GM21515 (cell line): ENCODE measurements at regions not wholly inside any gene's neighbourhood (a gene's known extent, or its start where the extent isn't known, plus 50 kb on each side); places are given as distances from the start of the nearest gene placed in this dataset.

Source experiments
- ATAC-seq: cut with Tn5 transposase; IDR thresholded peaks from one replicate; pipeline ENCODE4 v1.9.1; 2021; ENCODE audit not compliant: unreplicated experiment

- no peak for ATAC-seq
Measured at GRCh38 chr18:41269294-41269693, 685.7 kb upstream of the PIK3C3 start.

GRCh38 chr18:41268271-41268670 lies 686.8 kb upstream of the PIK3C3 start:
- no peak for ATAC-seq

- ATAC-seq: no peak
Measured at GRCh38 chr18:41266616-41267015, 688.4 kb upstream of the PIK3C3 start.

- ATAC-seq: no peak
Measured at GRCh38 chr18:41266204-41266603, 688.8 kb upstream of the PIK3C3 start.

GRCh38 chr18:41265047-41265446 lies 690.0 kb upstream of the PIK3C3 start:
- no peak for ATAC-seq

GRCh38 chr18:41263956-41264355 lies 691.1 kb upstream of the PIK3C3 start:
- ATAC-seq: no peak

- no peak for ATAC-seq
Measured at GRCh38 chr18:41262688-41263087, 692.3 kb upstream of the PIK3C3 start.

- ATAC-seq: no peak
Measured at GRCh38 chr18:41244591-41245037, 710.4 kb upstream of the PIK3C3 start.

GRCh38 chr18:41237317-41237716 lies 717.7 kb upstream of the PIK3C3 start:
- ATAC-seq: no peak

GRCh38 chr18:41231681-41232080 lies 723.4 kb upstream of the PIK3C3 start:
- no peak for ATAC-seq

- ATAC-seq: no peak
Measured at GRCh38 chr18:41227993-41228392, 727.0 kb upstream of the PIK3C3 start.

- ATAC-seq: no peak
Measured at GRCh38 chr18:41226911-41227310, 728.1 kb upstream of the PIK3C3 start.

GRCh38 chr18:41226186-41226585 lies 728.8 kb upstream of the PIK3C3 start:
- no peak for ATAC-seq

- no peak for ATAC-seq
Measured at GRCh38 chr18:41216341-41217003, 738.6 kb upstream of the PIK3C3 start.

- no peak for ATAC-seq
Measured at GRCh38 chr18:41207706-41208105, 747.3 kb upstream of the PIK3C3 start.

- no peak for ATAC-seq
Measured at GRCh38 chr18:41206341-41206830, 748.6 kb upstream of the PIK3C3 start.

GRCh38 chr18:41199212-41199611 lies 755.8 kb upstream of the PIK3C3 start:
- ATAC-seq: no peak

- ATAC-seq: no peak
Measured at GRCh38 chr18:41197967-41198366, 757.1 kb upstream of the PIK3C3 start.

- no peak for ATAC-seq
Measured at GRCh38 chr18:41170346-41170745, 784.7 kb upstream of the PIK3C3 start.

GRCh38 chr18:41165625-41166024 lies 789.4 kb upstream of the PIK3C3 start:
- ATAC-seq: no peak

GRCh38 chr18:41162781-41163180 lies 792.3 kb upstream of the PIK3C3 start:
- ATAC-seq: no peak

- no peak for ATAC-seq
Measured at GRCh38 chr18:41162191-41162590, 792.8 kb upstream of the PIK3C3 start.
